ENCODE measurements at regions not wholly inside any gene's neighbourhood (a gene's known extent, or its start where the extent isn't known, plus 50 kb on each side); places are given as distances from the start of the nearest gene placed in this dataset.

DNA sequence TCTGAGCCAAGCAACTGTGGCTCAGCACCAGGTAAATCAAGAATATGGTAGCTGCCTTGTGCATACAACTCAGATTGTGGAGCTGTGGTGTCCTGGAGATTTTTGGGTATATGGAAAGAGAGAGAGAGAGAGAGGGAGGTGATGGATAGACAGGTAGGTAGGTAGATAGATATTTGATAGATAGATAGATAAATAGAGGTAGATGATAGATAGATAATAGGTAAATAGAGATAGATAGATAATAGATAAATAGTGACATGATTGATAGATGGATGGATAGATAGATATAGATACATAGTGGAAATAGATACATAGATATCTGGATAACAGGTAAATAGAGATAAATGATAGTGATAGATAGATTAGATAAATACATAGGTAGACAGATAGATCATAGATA lies 206.3 kb downstream of the KLF6 start:
- TF ChIP-seq, protein P1, sequence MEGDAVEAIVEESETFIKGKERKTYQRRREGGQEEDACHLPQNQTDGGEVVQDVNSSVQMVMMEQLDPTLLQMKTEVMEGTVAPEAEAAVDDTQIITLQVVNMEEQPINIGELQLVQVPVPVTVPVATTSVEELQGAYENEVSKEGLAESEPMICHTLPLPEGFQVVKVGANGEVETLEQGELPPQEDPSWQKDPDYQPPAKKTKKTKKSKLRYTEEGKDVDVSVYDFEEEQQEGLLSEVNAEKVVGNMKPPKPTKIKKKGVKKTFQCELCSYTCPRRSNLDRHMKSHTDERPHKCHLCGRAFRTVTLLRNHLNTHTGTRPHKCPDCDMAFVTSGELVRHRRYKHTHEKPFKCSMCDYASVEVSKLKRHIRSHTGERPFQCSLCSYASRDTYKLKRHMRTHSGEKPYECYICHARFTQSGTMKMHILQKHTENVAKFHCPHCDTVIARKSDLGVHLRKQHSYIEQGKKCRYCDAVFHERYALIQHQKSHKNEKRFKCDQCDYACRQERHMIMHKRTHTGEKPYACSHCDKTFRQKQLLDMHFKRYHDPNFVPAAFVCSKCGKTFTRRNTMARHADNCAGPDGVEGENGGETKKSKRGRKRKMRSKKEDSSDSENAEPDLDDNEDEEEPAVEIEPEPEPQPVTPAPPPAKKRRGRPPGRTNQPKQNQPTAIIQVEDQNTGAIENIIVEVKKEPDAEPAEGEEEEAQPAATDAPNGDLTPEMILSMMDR (conservative IDR thresholded peaks at IDR 0.05; ENCODE audit: low read depth, low read length): no peak
- TF ChIP-seq EZH2phosphoT487 (IDR thresholded peaks at IDR 0.05; ENCODE audit: borderline replicate concordance, low read length): no peak
- Histone ChIP-seq H3K4me3 (ENCODE audit: low read length) (no peak overlapping the region), H3K9me3 (ENCODE audit: low read length) (no peaks in the 10 kb centered on the region), H3K79me2 (ENCODE audit: low read length) (no peaks in the 10 kb centered on the region), H3K27me3 (ENCODE audit: low read length) (no peaks in the 10 kb centered on the region), H3K9me2 (replicated peaks; ENCODE audit: low read length) (no peaks in the 10 kb centered on the region), H3K4me2 (ENCODE audit: low read length) (no peak overlapping the region), H2AFZ (ENCODE audit: low read length) (no peak overlapping the region), H4K20me1 (ENCODE audit: low read length) (no peaks in the 10 kb centered on the region), H3F3A (ENCODE audit: low read length, unreplicated experiment) (no peaks in the 10 kb centered on the region), H3K4me1 (ENCODE audit: insufficient read depth, low read length) (no peaks in the 10 kb centered on the region), H3K36me3 (ENCODE audit: low read depth, low read length) (no peaks in the 10 kb centered on the region), H3K27ac (ENCODE audit: low read length) (no peak overlapping the region), H3K9ac (ENCODE audit: low read length) (no peak overlapping the region)
- intact Hi-C loops (cut with micrococcal nuclease): no loop called here
- ATAC-seq (no peak), DNase-seq (no peak)
- ChIA-PET POLR2A (ENCODE audit: unreplicated experiment) (no interaction called here), CTCF (no interaction called here)
- BruUV-seq (replicated peaks): no TSS peak

DNA sequence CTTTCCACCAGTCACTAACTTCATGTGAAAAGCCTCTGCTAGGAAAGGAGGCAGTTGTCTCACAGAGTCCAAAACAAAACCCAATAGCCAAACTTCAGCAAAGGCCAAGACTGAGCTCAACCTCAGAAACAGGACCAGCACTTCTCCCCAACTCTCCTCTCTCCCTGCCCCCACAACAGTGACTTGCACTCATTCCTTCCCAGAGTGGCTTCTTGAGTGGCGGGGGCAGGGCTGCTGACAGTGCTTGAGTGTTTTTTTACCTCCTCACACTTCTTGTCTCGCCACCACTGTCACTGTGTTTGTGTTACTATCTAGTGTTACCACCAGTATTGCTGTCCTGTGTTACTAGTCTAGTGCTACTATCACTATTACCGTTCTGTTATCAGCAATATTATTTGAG lies 206.8 kb downstream of the KLF6 start:
- ChIA-PET CTCF (no interaction called here), POLR2A (ENCODE audit: unreplicated experiment) (no interaction called here)
- H4K20me1 ChIP-seq (ENCODE audit: low read length): no peaks in the 10 kb centered on the region
- H3K36me3 ChIP-seq (ENCODE audit: low read depth, low read length): no peaks in the 10 kb centered on the region
- no peaks in the 10 kb centered on the region for H3K79me2 ChIP-seq (ENCODE audit: low read length)
- intact Hi-C loops (cut with micrococcal nuclease): no loop called here
- no peaks in the 10 kb centered on the region for H3F3A ChIP-seq (ENCODE audit: low read length, unreplicated experiment)
- no peak overlapping the region for H3K27ac ChIP-seq (ENCODE audit: low read length)
- H3K4me2 ChIP-seq (ENCODE audit: low read length): no peak overlapping the region
- no peak for ATAC-seq
- H3K4me1 ChIP-seq (ENCODE audit: insufficient read depth, low read length): no peaks in the 10 kb centered on the region
- BruUV-seq (replicated peaks): no TSS peak
- H3K9me3 ChIP-seq (ENCODE audit: low read length): no peaks in the 10 kb centered on the region
- no peak overlapping the region for H2AFZ ChIP-seq (ENCODE audit: low read length)
- no peak overlapping the region for H3K4me3 ChIP-seq (ENCODE audit: low read length)
- no peak overlapping the region for H3K9ac ChIP-seq (ENCODE audit: low read length)
- H3K27me3 ChIP-seq (ENCODE audit: low read length): no peaks in the 10 kb centered on the region
- DNase-seq: no peak
- H3K9me2 ChIP-seq (replicated peaks; ENCODE audit: low read length): no peaks in the 10 kb centered on the region
- no peak for TF ChIP-seq EZH2 (IDR thresholded peaks at IDR 0.05; ENCODE audit: low read length, unreplicated experiment)
- TF ChIP-seq, protein P1 (conservative IDR thresholded peaks at IDR 0.05; ENCODE audit: low read depth, low read length): no peak
- no peak for TF ChIP-seq EZH2phosphoT487 (IDR thresholded peaks at IDR 0.05; ENCODE audit: borderline replicate concordance, low read length)

DNA sequence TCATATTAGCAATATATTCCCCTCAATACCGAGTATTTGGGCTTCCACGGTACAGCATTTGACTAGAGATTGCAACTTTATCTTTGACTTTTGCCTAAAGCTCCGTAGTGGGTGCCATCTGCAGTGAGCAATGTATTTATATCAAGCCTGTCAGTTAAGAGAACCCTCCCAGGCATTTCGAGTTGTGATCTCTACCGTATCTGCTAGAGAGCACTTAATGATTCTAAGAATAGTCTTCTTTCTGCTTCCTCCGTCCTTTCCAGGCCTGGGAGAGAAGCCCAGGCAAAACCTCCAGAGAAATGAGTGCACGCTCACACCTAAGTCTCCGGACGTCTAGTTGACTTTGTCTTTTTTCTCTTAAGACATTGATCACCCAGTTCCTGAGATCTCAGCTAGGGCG lies 210.6 kb downstream of the KLF6 start:
- H3K36me3 ChIP-seq (ENCODE audit: low read depth, low read length): no peaks in the 10 kb centered on the region
- no peaks in the 10 kb centered on the region for H3F3A ChIP-seq (ENCODE audit: low read length, unreplicated experiment)
- H3K4me3 ChIP-seq (ENCODE audit: low read length): no peak overlapping the region
- intact Hi-C loops (cut with micrococcal nuclease): no loop called here
- TF ChIP-seq EZH2 (IDR thresholded peaks at IDR 0.05; ENCODE audit: low read length, unreplicated experiment): no peak
- TF ChIP-seq EZH2phosphoT487 (IDR thresholded peaks at IDR 0.05; ENCODE audit: borderline replicate concordance, low read length): no peak
- TF ChIP-seq, protein P1 (conservative IDR thresholded peaks at IDR 0.05; ENCODE audit: low read depth, low read length): no peak
- H3K9me3 ChIP-seq (ENCODE audit: low read length): no peaks in the 10 kb centered on the region
- no peak overlapping the region for H2AFZ ChIP-seq (ENCODE audit: low read length)
- ATAC-seq (no peak), DNase-seq (no peak)
- H3K9ac ChIP-seq (ENCODE audit: low read length): no peak overlapping the region
- CTCF ChIA-PET: no interaction called here
- H3K27ac ChIP-seq (ENCODE audit: low read length): no peak overlapping the region
- no peaks in the 10 kb centered on the region for H3K4me1 ChIP-seq (ENCODE audit: insufficient read depth, low read length)
- no peak overlapping the region for H3K4me2 ChIP-seq (ENCODE audit: low read length)
- no peaks in the 10 kb centered on the region for H3K27me3 ChIP-seq (ENCODE audit: low read length)
- no peaks in the 10 kb centered on the region for H4K20me1 ChIP-seq (ENCODE audit: low read length)
- no peaks in the 10 kb centered on the region for H3K9me2 ChIP-seq (replicated peaks; ENCODE audit: low read length)
- H3K79me2 ChIP-seq (ENCODE audit: low read length): no peaks in the 10 kb centered on the region
- BruUV-seq (replicated peaks): no TSS peak
- POLR2A ChIA-PET (ENCODE audit: unreplicated experiment): no interaction called here

Measured in PC-3 (cell line).